ENCODE measurements at regions not wholly inside any gene's neighbourhood (a gene's known extent, or its start where the extent isn't known, plus 50 kb on each side); places are given as distances from the start of the nearest gene placed in this dataset.
"Not testable (repeated sequence)": the region's sequence is repeated elsewhere in the genome, so short reads cannot be mapped to it uniquely, and the experiment has no call there.

DNA sequence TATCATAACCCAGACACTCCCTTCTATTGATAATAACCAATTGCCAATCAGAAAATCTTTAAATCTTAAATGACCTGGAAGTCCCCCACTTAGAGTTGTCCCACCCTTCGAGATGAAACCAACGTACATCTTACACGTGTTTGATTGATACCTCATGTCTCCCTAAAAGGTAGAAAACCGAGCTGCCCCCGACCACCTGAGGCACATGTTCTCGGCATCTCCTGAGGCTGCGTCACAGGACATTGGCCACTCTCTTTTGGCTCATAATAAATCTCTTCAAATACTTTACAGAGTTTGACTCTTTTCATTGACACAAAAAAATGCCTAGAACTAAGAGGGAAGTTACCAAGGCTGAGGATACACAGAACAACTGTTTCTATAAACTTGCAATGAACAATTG lies 190.0 kb downstream of the RTP5 start:
- no peak overlapping the region for H3K27ac Mint-ChIP-seq

GRCh38 chr2:242060212-242060835 lies 190.8 kb downstream of the RTP5 start:
- intact Hi-C loops (cut with micrococcal nuclease) = no loop called here
- POLR2A ChIA-PET = no interaction called here
- Histone ChIP-seq H3K4me3 (ENCODE audit: low read length) (no peak overlapping the region), H3K27ac (ENCODE audit: low read depth, low read length) (no peak overlapping the region), H3K36me3 (ENCODE audit: control insufficient read depth in 2 of 3, insufficient read depth in 3 of 3, low read length in 3 of 3) (no peaks in the 10 kb centered on the region), H3K4me1 (ENCODE audit: control insufficient read depth in 2 of 2, insufficient read depth in 2 of 2, low read length in 2 of 2) (no peaks in the 10 kb centered on the region), H3K27me3 (ENCODE audit: control insufficient read depth in 2 of 2, insufficient read depth in 2 of 2, low read length in 2 of 2) (no peaks in the 10 kb centered on the region), H3K9me3 (ENCODE audit: control insufficient read depth in 2 of 3, low read length in 3 of 3) (no peaks in the 10 kb centered on the region)
- ATAC-seq = no peak
- H3K9me3 Mint-ChIP-seq = peaks cover 0 to 19% (median 3%) of the 10 kb centered on the region in 11 donors
- H3K27ac Mint-ChIP-seq = no peak overlapping the region
- H3K27me3 Mint-ChIP-seq = peaks cover 0 to 27% (median 8%) of the 10 kb centered on the region in 5 donors
- H3K4me3 Mint-ChIP-seq = no peak overlapping the region
- no peaks in the 10 kb centered on the region for H3K4me1 Mint-ChIP-seq
- peaks cover 0 to 3% (median 0%) of the 10 kb centered on the region in 5 donors for H3K36me3 Mint-ChIP-seq
- no peak for DNase-seq
- CTCF ChIA-PET = no interaction called here

More for the DNA sequence above, 190.0 kb downstream of the RTP5 start:
- Histone ChIP-seq H3K27ac (ENCODE audit: low read depth, low read length) (no peak overlapping the region), H3K9me3 (ENCODE audit: control insufficient read depth in 2 of 3, low read length in 3 of 3) (no peaks in the 10 kb centered on the region), H3K4me3 (ENCODE audit: low read length) (no peak overlapping the region), H3K27me3 (ENCODE audit: control insufficient read depth in 2 of 2, insufficient read depth in 2 of 2, low read length in 2 of 2) (no peaks in the 10 kb centered on the region), H3K36me3 (ENCODE audit: control insufficient read depth in 2 of 3, insufficient read depth in 3 of 3, low read length in 3 of 3) (no peaks in the 10 kb centered on the region), H3K4me1 (ENCODE audit: control insufficient read depth in 2 of 2, insufficient read depth in 2 of 2, low read length in 2 of 2) (no peaks in the 10 kb centered on the region)
- ATAC-seq = no peak
- Mint-ChIP-seq H3K9me3 (peaks cover 0 to 19% (median 3%) of the 10 kb centered on the region in 11 donors), H3K36me3 (peaks cover 0 to 3% (median 0%) of the 10 kb centered on the region in 5 donors), H3K4me3 (no peak overlapping the region), H3K4me1 (no peaks in the 10 kb centered on the region), H3K27me3 (peaks cover 0 to 24% (median 10%) of the 10 kb centered on the region in 5 donors)
- ChIA-PET POLR2A (no interaction called here), CTCF (interaction anchor here (0.8 kb wide), 1 partner anchor 21 kb away, joined by 3 read pairs; no protein-coding TSS in a partner anchor)
- intact Hi-C loops (cut with micrococcal nuclease) = no loop called here
- no peak for DNase-seq

- DNase-seq; H3K36me3 ChIP-seq (ENCODE audit: control insufficient read depth in 2 of 3, insufficient read depth in 3 of 3, low read length in 3 of 3); H3K27ac Mint-ChIP-seq; H3K4me1 ChIP-seq (ENCODE audit: control insufficient read depth in 2 of 2, insufficient read depth in 2 of 2, low read length in 2 of 2); POLR2A ChIA-PET; H3K9me3 ChIP-seq (ENCODE audit: control insufficient read depth in 2 of 3, low read length in 3 of 3); intact Hi-C loops (cut with micrococcal nuclease); ATAC-seq; H3K27me3 ChIP-seq (ENCODE audit: control insufficient read depth in 2 of 2, insufficient read depth in 2 of 2, low read length in 2 of 2); CTCF ChIA-PET; H3K27ac ChIP-seq (ENCODE audit: low read depth, low read length); H3K4me3 Mint-ChIP-seq; H3K4me1 Mint-ChIP-seq; H3K4me3 ChIP-seq (ENCODE audit: low read length); H3K36me3 Mint-ChIP-seq: not testable (repeated sequence)
- Mint-ChIP-seq H3K9me3 (peaks cover 0 to 19% (median 4%) of the 10 kb centered on the region in 11 donors), H3K27me3 (peaks cover 0 to 25% (median 8%) of the 10 kb centered on the region in 5 donors)
These were observed 192.4 kb downstream of the RTP5 start for GRCh38 chr2:242061930-242062329.

GRCh38 chr2:242063436-242063835 lies 193.9 kb downstream of the RTP5 start:
- no peaks in the 10 kb centered on the region for H3K27me3 ChIP-seq (ENCODE audit: control insufficient read depth in 2 of 2, insufficient read depth in 2 of 2, low read length in 2 of 2)
- ATAC-seq = no peak
- peaks cover 0 to 1% (median 0%) of the 10 kb centered on the region in 7 donors for H3K4me1 Mint-ChIP-seq
- no peak overlapping the region for H3K27ac ChIP-seq (ENCODE audit: low read depth, low read length)
- H3K36me3 Mint-ChIP-seq = peaks cover 0 to 3% (median 0%) of the 10 kb centered on the region in 5 donors
- no peak overlapping the region for H3K4me3 ChIP-seq (ENCODE audit: low read length)
- intact Hi-C loops (cut with micrococcal nuclease) = no loop called here
- H3K4me3 Mint-ChIP-seq = no peak overlapping the region
- ChIA-PET POLR2A (no interaction called here), CTCF (no interaction called here)
- peaks cover 0 to 19% (median 3%) of the 10 kb centered on the region in 11 donors for H3K9me3 Mint-ChIP-seq
- no peaks in the 10 kb centered on the region for H3K4me1 ChIP-seq (ENCODE audit: control insufficient read depth in 2 of 2, insufficient read depth in 2 of 2, low read length in 2 of 2)
- no peaks in the 10 kb centered on the region for H3K9me3 ChIP-seq (ENCODE audit: control insufficient read depth in 2 of 3, low read length in 3 of 3)
- DNase-seq = no peak
- H3K36me3 ChIP-seq (ENCODE audit: control insufficient read depth in 2 of 3, insufficient read depth in 3 of 3, low read length in 3 of 3) = no peaks in the 10 kb centered on the region
- H3K27me3 Mint-ChIP-seq = peaks cover 0 to 21% (median 7%) of the 10 kb centered on the region in 5 donors
- no peak overlapping the region for H3K27ac Mint-ChIP-seq

DNA sequence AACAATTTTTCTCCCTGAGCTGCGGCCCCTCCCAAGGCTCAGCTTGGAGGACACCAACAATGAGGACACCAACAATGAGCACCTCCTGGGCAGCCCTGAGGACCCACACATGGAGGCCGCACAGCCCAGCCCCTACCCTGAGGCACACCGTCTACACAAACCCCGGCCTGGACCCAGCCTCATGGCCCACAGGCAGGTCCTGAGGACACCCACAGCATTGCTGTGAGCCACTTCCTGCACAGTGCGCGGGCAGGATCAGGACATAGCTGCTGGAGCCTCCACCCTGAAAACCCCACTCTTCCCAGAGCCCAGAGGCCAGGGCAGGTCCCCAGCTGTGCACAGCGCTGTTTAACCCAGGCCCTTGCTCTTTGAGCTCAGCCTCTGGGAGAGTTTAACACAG lies 194.3 kb downstream of the RTP5 start:
- POLR2A ChIA-PET = no interaction called here
- no peaks in the 10 kb centered on the region for H3K4me1 ChIP-seq (ENCODE audit: control insufficient read depth in 2 of 2, insufficient read depth in 2 of 2, low read length in 2 of 2)
- no peaks in the 10 kb centered on the region for H3K36me3 ChIP-seq (ENCODE audit: control insufficient read depth in 2 of 3, insufficient read depth in 3 of 3, low read length in 3 of 3)
- no peak overlapping the region for H3K4me3 ChIP-seq (ENCODE audit: low read length)
- peaks cover 0 to 19% (median 3%) of the 10 kb centered on the region in 11 donors for H3K9me3 Mint-ChIP-seq
- H3K27ac ChIP-seq (ENCODE audit: low read depth, low read length) = no peak overlapping the region
- peaks cover 0 to 24% (median 6%) of the 10 kb centered on the region in 5 donors for H3K27me3 Mint-ChIP-seq
- CTCF ChIA-PET = no interaction called here
- intact Hi-C loops (cut with micrococcal nuclease) = no loop called here
- no peaks in the 10 kb centered on the region for H3K9me3 ChIP-seq (ENCODE audit: control insufficient read depth in 2 of 3, low read length in 3 of 3)
- H3K27me3 ChIP-seq (ENCODE audit: control insufficient read depth in 2 of 2, insufficient read depth in 2 of 2, low read length in 2 of 2) = no peaks in the 10 kb centered on the region
- H3K4me3 Mint-ChIP-seq = no peak overlapping the region
- ATAC-seq (no peak), DNase-seq (no peak)
- peaks cover 0 to 1% (median 0%) of the 10 kb centered on the region in 7 donors for H3K4me1 Mint-ChIP-seq
- peaks cover 0 to 3% (median 0%) of the 10 kb centered on the region in 5 donors for H3K36me3 Mint-ChIP-seq
- no peak overlapping the region for H3K27ac Mint-ChIP-seq

DNA sequence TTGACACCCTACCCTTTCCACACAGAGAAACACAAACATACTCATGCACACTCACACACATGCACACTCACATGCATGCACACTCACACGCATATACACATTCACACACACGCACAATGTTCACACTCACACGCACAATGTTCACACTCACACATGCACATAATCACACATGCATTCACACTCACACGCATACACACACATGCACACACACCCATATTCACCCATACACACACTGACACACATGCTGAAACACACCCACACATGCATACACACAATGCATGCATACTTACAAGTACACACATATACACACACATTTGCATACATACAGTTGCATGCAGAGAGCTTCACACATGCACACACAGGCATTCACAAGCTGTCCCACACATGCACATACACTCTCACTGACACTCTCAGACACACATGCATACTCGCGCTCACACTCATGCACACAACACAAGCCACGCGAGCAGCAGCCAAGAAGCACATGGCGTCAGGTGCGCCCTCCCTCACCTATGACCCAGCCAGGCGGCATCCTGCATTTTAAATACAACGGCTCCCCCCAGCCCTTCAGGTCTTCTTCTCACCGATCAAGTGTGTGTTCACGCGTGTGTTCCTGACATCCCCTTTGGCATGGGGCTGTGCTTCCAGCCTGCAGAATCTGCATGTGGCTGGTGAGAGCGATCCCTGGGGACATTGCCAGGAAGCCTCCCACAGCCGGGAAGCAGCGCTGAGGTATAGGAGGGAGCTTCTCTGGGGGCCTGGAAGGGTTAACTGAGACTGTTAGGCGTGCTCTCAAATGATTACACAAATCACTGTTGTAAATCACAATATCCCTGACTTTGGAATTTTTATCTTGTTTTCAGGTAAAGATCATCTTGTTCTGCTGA lies 195.1 kb downstream of the RTP5 start:
- H3K27ac ChIP-seq (ENCODE audit: low read depth, low read length) = no peak overlapping the region
- H3K27me3 ChIP-seq (ENCODE audit: control insufficient read depth in 2 of 2, insufficient read depth in 2 of 2, low read length in 2 of 2) = no peaks in the 10 kb centered on the region
- no peaks in the 10 kb centered on the region for H3K4me1 ChIP-seq (ENCODE audit: control insufficient read depth in 2 of 2, insufficient read depth in 2 of 2, low read length in 2 of 2)
- Mint-ChIP-seq H3K9me3 (peaks cover 0 to 15% (median 3%) of the 10 kb centered on the region in 11 donors), H3K27ac (no peak overlapping the region), H3K4me1 (peaks cover 0 to 1% (median 0%) of the 10 kb centered on the region in 7 donors), H3K4me3 (no peak overlapping the region), H3K36me3 (peaks cover 0 to 3% (median 0%) of the 10 kb centered on the region in 5 donors), H3K27me3 (peaks cover 0 to 26% (median 6%) of the 10 kb centered on the region in 5 donors)
- H3K36me3 ChIP-seq (ENCODE audit: control insufficient read depth in 2 of 3, insufficient read depth in 3 of 3, low read length in 3 of 3) = no peaks in the 10 kb centered on the region
- intact Hi-C loops (cut with micrococcal nuclease) = no loop called here
- CTCF ChIA-PET = no interaction called here
- H3K9me3 ChIP-seq (ENCODE audit: control insufficient read depth in 2 of 3, low read length in 3 of 3) = no peaks in the 10 kb centered on the region
- no peak overlapping the region for H3K4me3 ChIP-seq (ENCODE audit: low read length)
- POLR2A ChIA-PET = no interaction called here
- ATAC-seq = no peak
- no peak for DNase-seq
